Neural progenitor cell (in vitro differentiated cells): ENCODE measurements at regions not wholly inside any gene's neighbourhood (a gene's known extent, or its start where the extent isn't known, plus 50 kb on each side); places are given as distances from the start of the nearest gene placed in this dataset.

Experiments used
- DNase-seq: peaks from one replicate; pipeline ENCODE4 v3.0.0-alpha.2; 2016; ENCODE audit warnings: low spot score
- H2AFZ ChIP-seq: fragments of 200-600 bp; sonication (generic); replicated peaks from 2 replicates; pipeline ENCODE4 v1.6.1; 2016; ENCODE audit warnings: antibody characterized with exemption
- H3F3A ChIP-seq: fragments of 200-600 bp; sonication (generic); 2 replicates; pipeline ENCODE4 v1.6.1; 2016; ENCODE audit warnings: antibody characterized with exemption, low read depth
- H3K27ac ChIP-seq: fragments of 200-600 bp; sonication (generic); 2 replicates; pipeline ENCODE4 v1.5.1; 2016; ENCODE audit warnings: mild to moderate bottlenecking
- H3K27me3 ChIP-seq: fragments of 200-600 bp; sonication (generic); 2 replicates; pipeline ENCODE4 v1.6.1; 2016; ENCODE audit warnings: mild to moderate bottlenecking, moderate library complexity
- H3K36me3 ChIP-seq: fragments of 200-600 bp; sonication (generic); 2 replicates; pipeline ENCODE4 v1.5.1; 2016
- H3K4me1 ChIP-seq: fragments of 200-600 bp; sonication (generic); 2 replicates; pipeline ENCODE4 v1.6.1; 2016; ENCODE audit warnings: mixed run types
- H3K4me2 ChIP-seq: fragments of 200-600 bp; sonication (generic); 2 replicates; pipeline ENCODE4 v1.6.1; 2016
- H3K4me3 ChIP-seq: fragments of 200-600 bp; sonication (generic); 2 replicates; pipeline ENCODE4 v1.5.1; 2016
- H3K79me2 ChIP-seq: fragments of 200-600 bp; sonication (generic); 2 replicates; pipeline ENCODE4 v1.6.1; 2016; ENCODE audit warnings: low read depth
- H3K9ac ChIP-seq: fragments of 200-600 bp; sonication (generic); 2 replicates; pipeline ENCODE4 v1.6.1; 2016
- H3K9me3 ChIP-seq: fragments of 200-600 bp; sonication (generic); 2 replicates; pipeline ENCODE4 v1.5.1; 2016; ENCODE audit warnings: low read depth
- H4K20me1 ChIP-seq: fragments of 200-600 bp; sonication (generic); 2 replicates; pipeline ENCODE4 v1.6.1; 2016; ENCODE audit warnings: low read depth
- H3K27ac Mint-ChIP-seq: 3 replicates; pipeline ENCODE4 v1.8.0; 2021; ENCODE audit warnings: mixed read lengths
- H3K27me3 Mint-ChIP-seq: 2 replicates; pipeline ENCODE4 v1.8.0; 2022; ENCODE audit warnings: low read depth, mild to moderate bottlenecking, inconsistent platforms, moderate library complexity, mixed read lengths; ENCODE audit not compliant: insufficient read depth
- H3K36me3 Mint-ChIP-seq: 3 replicates; pipeline ENCODE4 v1.8.0; 2021; ENCODE audit warnings: mixed read lengths
- H3K4me1 Mint-ChIP-seq: 3 replicates; pipeline ENCODE4 v1.8.0; 2021; ENCODE audit warnings: mixed read lengths
- H3K4me3 Mint-ChIP-seq: 3 replicates; pipeline ENCODE4 v1.8.0; 2021; ENCODE audit warnings: mild to moderate bottlenecking, moderate library complexity, mixed read lengths
- H3K9me3 Mint-ChIP-seq: 3 replicates; pipeline ENCODE4 v1.8.0; 2020; ENCODE audit warnings: mixed read lengths
- CTCF ChIP-seq: fragments of 200-600 bp; sonication (generic); IDR thresholded peaks from 2 replicates; pipeline ENCODE4 v1.5.1; 2017; ENCODE audit warnings: antibody characterized with exemption, mild to moderate bottlenecking
- EZH2 ChIP-seq: fragments of 200-600 bp; sonication (generic); IDR thresholded peaks from 2 replicates; pipeline ENCODE4 v1.6.1; 2017; ENCODE audit warnings: antibody characterized with exemption, mild to moderate bottlenecking, moderate library complexity
- EZH2phosphoT487 ChIP-seq: fragments of 200-600 bp; sonication (generic); IDR thresholded peaks from 2 replicates; pipeline ENCODE4 v1.6.1; 2017; ENCODE audit warnings: antibody characterized with exemption

GRCh38 chr5:54602475-54602874 is 84.9 kb downstream of the SNX18 start:
- no peak overlapping the region for H3K27ac Mint-ChIP-seq
- H3K27me3 Mint-ChIP-seq: peaks cover 2% of the 10 kb centered on the region
- TF ChIP-seq CTCF (no peak), EZH2 (no peak), EZH2phosphoT487 (no peak)
- peaks cover 4% of the 10 kb centered on the region for H3K9me3 ChIP-seq
- no peaks in the 10 kb centered on the region for H3K36me3 Mint-ChIP-seq
- H3K27me3 ChIP-seq: no peaks in the 10 kb centered on the region
- no peak overlapping the region for H3K9ac ChIP-seq
- no peak overlapping the region for H3K4me2 ChIP-seq
- H2AFZ ChIP-seq: no peak overlapping the region
- H3K4me3 ChIP-seq: no peak overlapping the region
- H3K4me1 Mint-ChIP-seq: no peaks in the 10 kb centered on the region
- H4K20me1 ChIP-seq: no peaks in the 10 kb centered on the region
- no peak for DNase-seq
- peaks cover 16% of the 10 kb centered on the region for H3K9me3 Mint-ChIP-seq
- H3K4me1 ChIP-seq: no peaks in the 10 kb centered on the region
- H3K27ac ChIP-seq: no peak overlapping the region
- no peak overlapping the region for H3K4me3 Mint-ChIP-seq
- H3F3A ChIP-seq: no peaks in the 10 kb centered on the region
- no peaks in the 10 kb centered on the region for H3K36me3 ChIP-seq
- no peaks in the 10 kb centered on the region for H3K79me2 ChIP-seq

GRCh38 chr5:54601411-54602230 is 84.1 kb downstream of the SNX18 start:
- no peak for DNase-seq
- no peak for TF ChIP-seq CTCF
- no peak for TF ChIP-seq EZH2phosphoT487
- no peak for TF ChIP-seq EZH2
- H3K36me3 Mint-ChIP-seq: peaks cover 2% of the 10 kb centered on the region
- Histone ChIP-seq H3K4me2 (no peak overlapping the region), H4K20me1 (no peaks in the 10 kb centered on the region), H3K4me3 (no peak overlapping the region), H3K27ac (no peak overlapping the region), H3K9ac (no peak overlapping the region), H3K79me2 (no peaks in the 10 kb centered on the region), H3K4me1 (no peaks in the 10 kb centered on the region), H3F3A (no peaks in the 10 kb centered on the region), H2AFZ (no peak overlapping the region), H3K27me3 (no peaks in the 10 kb centered on the region), H3K9me3 (peaks cover 4% of the 10 kb centered on the region), H3K36me3 (no peaks in the 10 kb centered on the region)
- peaks cover 2% of the 10 kb centered on the region for H3K27me3 Mint-ChIP-seq
- H3K4me3 Mint-ChIP-seq: no peak overlapping the region
- H3K9me3 Mint-ChIP-seq: peaks cover 23% of the 10 kb centered on the region
- no peak overlapping the region for H3K27ac Mint-ChIP-seq
- H3K4me1 Mint-ChIP-seq: no peaks in the 10 kb centered on the region
